Stimulated activated CD8-positive, alpha-beta memory T cell treated with anti-CD3 and anti-CD28 coated beads, Interleukin-7, amount 100 ng/mL, for 4 hours (primary cell): ENCODE measurements at regions not wholly inside any gene's neighbourhood (a gene's known extent, or its start where the extent isn't known, plus 50 kb on each side); places are given as distances from the start of the nearest gene placed in this dataset.
"Not testable (repeated sequence)": the region's sequence is repeated elsewhere in the genome, so short reads cannot be mapped to it uniquely, and the experiment has no call there.

Experiments
- DNase-seq, 2 donors: peaks; one replicate each; pipeline ENCODE4 v3.0.0-alpha.2; 2020; ENCODE audit warnings: low read depth in 2 of 2

DNA sequence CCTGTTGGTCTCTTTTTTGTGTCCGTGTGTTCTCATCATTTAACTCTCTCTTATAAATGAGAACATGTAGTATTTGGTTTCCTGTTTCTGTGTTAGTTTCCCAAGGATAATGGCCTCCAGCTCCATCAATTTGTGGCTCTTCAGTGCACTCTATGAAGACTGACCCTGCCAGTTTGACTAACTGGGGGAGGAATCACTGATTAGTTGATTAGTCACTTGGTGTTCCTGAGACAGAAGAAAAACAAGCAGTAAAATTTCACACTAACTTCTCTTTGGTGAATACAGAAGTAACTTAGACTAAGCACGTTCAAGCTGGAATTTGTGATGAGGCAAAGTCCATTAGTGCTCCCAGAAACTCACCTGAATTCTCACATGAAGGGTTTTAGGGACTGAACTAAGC lies 495.8 kb upstream of the RORB start:
- no peak for DNase-seq

DNA sequence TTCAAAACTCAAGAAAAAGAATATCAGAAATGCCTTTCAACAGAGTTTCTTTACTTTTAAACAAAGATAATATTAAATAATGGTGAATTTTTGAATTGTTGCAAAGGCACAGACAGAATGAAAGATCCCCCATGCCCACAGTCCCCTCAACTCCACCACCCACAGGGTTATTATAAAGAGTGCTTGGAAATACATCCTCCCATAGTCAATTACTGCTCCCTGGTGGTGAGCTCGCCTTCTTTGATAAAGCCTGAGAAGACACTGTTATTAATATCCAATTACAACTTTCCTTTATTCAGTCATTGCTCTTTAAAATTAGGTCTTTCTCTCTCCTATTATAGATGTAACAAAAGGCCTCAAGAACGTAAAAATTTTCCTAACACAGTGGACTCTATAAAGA lies 490.2 kb upstream of the RORB start:
- DNase-seq: no peak

DNA sequence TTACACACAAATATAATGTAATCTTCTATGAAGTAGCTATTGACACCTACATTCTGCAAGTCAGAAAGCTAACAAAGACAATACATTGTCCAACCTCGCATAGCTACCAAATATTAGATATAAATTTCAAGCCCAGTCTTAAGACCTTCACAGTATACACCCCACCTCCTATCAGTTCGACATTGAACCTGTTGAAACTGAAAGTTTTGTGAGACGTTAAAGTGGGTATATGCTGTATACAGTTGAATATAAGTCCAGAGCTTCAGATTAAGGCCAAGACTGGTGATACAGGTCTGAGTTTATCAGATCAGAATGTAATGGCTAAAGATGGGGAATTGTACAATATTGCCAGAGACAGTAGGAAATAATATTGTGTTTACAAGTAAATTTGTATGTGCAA lies 489.3 kb upstream of the RORB start:
- DNase-seq: no peak

DNA sequence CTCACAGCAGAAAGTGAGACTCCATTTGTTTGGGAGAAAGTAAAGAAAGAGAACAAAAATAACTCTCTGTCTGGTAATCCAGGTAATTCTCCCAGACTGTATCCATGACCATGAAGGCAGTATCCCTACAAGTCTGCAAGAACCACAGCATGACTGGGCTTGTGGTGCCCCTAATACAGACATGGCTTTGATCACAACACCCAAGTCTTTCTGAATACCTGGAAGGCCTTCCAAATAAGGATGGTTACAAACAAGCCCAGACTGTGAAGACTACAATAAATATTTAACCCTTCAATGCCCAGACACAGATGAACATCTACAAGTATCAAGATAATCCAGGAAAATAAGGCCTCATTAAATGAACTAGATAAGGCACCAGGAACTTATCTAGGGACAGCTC lies 481.1 kb upstream of the RORB start:
- no peak for DNase-seq

DNA sequence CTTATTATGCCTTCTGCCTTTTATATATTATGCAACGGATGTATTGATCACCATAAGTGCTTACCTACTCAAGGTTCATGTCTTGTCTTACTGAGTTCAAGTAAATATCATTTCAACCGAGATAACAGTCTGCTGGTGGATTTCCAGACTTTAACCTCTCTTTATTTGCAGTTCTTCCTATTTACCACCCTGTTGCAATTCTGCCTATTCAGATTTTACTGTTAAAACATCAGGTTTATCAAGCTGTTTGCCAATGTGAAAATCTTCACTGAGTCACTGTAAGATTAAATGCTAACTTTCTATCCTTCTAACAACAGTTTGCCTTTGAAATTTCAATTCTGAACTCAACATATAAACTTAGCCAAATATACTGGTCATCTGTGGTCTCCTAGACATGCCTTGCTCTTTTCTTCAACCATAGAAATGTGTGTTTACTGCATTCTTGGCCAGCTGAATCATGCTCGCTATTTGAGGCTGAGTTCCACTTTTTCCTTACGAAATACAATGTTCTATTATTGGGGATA lies 471.7 kb upstream of the RORB start:
- DNase-seq: no peak

DNA sequence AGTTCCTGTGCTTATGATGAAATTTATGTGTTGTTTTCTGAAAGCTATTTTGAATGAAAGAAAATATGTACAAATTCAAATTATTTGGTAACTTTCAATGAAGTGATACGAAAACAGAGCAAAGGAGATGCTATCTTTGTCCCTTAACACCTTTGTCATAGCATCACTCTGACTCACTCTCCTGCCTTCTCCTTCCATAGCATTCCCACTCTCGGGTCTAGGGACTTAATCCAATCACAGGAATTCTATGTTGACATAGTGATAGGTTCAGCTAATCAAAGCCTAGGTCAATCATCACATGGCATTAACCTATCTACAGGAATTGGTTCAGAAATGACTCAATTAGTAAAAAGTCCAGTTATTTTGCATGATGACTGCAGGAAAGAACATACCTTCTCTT lies 464.7 kb upstream of the RORB start:
- DNase-seq: no peak

DNA sequence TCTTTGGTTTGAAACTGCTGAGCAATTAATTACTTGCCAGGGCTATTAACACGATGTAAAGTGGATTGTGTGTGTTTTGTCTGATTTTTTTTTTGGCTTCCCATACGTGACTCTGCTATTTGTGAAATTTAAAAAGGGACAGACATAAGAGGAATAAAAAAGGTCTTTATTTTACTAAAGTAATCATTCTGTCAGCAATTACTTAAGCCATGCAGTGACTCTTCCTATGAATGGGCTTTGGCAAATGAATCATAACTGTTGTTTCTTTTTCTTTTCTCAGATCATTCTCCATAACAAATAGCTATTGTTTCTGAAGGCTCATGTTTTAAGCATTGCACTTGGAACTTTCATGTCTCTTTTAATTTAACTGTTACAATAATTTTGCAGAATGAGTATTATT lies 461.3 kb upstream of the RORB start:
- DNase-seq: no peak

DNA sequence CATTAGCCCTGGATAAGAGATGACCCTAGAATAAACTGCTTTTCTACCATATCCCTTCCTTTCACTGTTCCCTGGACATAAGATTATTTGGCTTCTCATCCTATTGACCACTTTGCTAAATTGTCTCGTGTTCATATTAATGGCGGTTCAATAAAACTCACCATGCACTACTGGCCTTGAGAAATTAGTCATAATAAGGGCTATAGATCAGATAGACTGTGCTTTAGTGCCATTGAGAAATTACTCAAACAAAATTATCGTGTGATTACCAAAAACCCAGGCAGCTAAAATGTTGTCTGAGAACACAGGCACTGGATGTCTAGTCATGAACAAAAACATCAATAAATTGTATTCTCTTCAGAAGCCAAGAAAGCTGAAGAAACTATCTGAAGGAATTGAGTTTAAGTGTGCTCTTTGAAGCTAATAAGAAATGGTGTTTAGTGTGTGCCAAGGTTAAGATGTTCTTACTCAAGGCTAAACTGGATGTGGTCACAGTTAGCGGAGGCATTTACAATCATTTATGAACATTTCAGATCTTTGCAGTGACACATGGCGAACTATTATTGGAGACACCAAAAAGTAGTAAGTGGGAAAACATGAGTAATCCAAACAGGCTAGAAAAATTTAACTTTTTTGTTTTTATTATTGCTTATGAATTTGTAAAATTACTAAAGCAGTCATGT lies 460.4 kb upstream of the RORB start:
- DNase-seq: no peak

DNA sequence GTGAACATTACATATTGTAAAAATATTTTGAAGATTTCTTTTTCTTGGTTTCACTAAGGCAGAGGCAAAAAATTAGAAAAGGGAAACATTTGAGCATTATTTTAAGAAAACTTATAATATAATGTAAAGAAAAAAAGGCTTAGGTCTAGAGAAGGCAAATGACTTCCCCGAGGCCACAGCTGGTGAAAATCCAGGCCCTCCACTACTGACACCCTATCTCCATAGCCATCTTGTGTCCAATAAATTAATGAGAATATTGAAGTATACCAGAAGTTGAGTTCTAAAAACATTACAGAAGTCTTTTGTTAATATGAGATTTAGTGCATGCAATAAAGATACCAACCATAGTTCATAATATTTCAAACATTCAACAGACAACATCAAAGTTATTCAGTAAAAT lies 459.9 kb upstream of the RORB start:
- DNase-seq: no peak

DNA sequence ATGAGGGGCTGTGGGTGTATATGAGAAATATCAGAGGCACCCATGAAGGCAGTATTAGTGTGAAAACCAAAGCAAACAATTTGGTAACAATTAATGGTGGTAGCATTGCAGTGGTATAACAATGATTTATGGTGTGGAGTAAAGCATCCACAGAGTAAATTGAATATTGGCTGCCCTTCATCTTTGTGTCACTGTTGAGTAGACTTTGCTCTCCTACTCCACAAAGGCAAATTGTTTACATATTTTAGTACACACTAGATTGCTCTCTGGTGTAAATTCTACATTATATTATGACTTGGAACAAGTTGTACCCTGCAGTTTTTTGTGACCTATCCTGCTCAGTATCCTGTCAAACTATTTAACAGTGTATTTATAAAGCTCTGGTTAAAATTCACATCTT lies 455.5 kb upstream of the RORB start:
- DNase-seq: no peak

DNA sequence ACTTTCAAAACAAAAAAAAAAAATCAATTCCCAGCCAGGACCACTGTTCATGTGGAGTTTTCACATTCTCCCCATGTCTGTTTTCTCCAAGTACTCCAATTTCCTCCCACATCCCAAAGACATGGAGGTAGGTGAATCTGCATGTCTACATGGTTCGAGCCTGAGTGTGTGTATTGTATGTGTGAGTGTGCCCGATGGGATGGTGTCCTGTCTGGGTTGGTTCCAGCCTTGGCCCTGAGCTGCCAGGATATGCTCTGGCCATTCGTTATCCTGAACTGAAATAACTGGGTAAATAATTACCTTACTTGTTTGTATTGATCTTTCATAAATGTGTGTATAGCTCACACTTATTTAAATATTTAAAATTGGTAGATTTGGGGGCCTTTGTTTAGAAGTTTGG lies 452.3 kb upstream of the RORB start:
- no peak for DNase-seq

DNA sequence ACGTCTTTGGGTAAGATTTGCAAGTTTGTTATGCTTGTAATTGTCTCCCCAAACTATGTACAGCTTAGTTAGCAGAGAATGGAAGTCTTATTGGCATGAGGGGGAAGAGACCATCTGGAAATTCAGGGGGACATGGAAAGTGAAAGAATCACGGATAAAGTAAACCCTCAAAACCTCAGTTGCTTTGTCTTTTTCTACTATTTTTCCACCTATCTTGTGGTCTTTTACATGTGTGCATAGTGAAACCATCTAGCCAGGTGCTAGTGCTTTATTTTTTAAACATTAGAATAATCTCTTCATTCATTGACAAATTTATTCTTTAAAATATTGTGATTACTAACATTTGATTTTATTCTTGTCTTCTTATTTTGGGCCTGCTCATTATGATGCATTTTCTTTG lies 441.1 kb upstream of the RORB start:
- DNase-seq: no peak

DNA sequence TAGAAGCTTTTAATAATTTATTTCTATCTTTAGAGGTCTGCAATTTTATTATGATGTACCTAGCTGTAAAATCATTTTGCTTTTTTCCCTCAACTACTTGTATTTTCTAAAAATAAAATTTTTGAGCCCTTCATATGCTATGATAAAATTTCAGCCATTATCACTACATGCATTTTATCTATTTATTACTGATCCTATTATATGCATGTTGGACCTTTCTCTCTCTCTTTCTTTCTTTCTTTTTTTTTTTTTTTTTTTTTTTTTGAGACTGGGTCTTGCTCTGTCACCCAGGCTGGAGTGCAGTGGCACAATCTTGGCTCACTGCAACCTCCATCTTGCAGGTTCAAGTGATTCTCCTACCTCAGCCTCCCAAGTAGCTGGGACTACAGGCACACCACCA lies 440.1 kb upstream of the RORB start:
- not testable (repeated sequence) for DNase-seq

DNA sequence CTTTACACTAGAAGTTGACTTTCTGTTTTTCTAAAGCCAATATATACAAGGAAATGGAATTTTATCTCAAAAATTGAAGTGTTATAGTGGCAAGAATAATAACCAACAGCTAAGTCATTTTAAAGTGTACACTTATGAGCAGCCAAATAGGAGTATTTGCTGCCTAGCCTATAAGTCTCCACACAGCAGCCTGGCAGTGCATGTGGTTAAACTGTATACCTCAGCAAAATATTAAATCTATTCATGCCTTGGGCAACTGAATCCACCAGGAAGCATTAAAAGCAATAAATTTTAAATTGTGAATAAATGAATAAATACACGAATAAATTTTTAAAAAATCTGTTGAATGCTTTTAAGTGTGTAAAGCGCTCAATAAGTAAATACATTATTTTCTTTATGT lies 432.4 kb upstream of the RORB start:
- no peak for DNase-seq

DNA sequence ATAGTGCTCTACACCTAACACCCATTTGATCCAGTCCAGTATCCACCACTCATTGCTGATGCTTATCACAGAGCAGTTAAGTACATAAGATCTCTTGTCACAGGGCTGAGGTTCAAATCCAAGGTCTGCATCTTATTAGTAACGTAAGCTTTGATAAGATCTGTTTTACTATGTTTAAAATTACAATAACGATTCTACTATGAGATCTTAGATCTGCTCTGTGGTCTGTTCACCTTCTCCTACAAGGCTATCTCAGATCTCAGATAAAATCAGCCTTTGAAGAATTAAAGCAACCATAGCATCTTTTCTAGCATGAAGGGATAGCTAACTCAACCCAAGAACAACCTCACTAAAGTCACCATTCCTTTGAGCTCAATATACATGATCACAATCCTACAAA lies 431.0 kb upstream of the RORB start:
- no peak for DNase-seq

DNA sequence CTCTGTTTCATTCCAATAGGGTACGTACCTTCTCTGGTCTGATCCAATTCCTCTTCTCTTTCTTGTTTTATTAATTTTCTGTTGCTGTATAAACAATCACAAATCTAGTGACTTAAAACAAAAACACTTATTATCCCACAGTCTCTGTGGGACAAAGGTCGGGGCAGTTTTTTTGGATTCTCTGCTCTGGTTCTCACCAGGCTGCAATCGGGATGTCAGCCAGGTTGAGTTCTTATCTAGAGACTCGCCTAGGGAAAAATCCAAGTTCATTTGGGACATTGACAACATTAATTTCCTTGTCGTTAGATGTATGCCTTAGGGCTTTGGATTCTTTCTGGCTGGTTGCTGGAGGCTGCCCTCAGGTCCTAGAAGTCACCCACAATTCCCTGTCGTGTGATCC lies 430.5 kb upstream of the RORB start:
- DNase-seq: no peak

DNA sequence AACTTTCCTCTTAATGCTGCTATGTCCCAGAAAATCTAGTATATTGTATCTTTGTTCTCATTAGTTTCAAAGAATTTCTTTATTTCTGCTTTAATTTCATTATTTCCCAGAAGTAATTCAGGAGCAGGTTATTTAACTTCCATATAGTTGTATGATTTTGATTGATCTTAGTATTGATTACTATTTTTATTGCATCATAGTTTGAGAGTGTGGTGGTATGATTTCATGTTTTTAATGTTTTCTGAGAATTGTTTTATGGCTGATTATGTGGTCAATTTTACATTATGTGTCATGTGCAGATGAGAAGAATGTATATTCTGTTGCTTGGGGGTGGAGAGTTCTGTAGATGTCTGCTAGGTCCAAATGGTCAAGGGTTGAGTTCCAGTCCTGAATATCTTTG lies 425.6 kb upstream of the RORB start:
- no peak for DNase-seq

DNA sequence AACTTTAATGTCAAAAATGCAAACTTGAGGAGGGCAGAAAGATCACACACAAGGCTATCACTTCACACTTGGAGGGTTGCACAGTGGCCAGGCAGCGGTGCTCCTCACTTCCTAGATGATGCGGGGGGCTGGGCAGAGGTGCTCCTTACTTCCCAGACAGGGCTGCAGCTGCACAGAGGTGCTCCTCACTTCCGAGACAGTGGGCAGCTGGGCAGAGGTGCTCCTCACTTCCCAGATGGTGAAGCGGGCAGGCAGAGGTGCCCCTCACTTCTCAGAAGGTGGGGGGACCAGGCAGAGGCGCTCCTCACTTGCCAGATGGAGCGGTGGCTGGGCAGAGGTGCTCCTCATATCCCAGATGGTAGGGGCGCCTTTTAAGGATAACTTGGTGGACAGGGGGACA lies 423.2 kb upstream of the RORB start:
- DNase-seq: no peak

DNA sequence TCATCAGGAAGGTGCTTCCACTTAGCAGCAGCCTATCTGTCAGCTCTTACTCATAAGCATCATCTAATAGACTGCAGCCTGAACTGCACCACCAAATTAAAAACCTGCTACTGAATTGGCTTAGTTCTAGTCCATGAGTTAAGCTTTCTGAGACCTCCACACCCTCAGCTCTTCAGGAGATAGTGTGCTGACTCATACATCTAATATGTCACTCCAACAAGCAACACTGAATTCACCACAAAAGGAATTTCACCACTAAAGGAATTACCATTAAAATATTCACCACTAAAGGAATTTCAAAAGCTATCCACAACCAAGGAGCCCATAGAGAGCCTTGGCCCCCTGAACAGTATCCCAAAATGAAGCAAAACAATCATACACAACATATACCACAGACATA lies 418.5 kb upstream of the RORB start:
- DNase-seq: no peak

DNA sequence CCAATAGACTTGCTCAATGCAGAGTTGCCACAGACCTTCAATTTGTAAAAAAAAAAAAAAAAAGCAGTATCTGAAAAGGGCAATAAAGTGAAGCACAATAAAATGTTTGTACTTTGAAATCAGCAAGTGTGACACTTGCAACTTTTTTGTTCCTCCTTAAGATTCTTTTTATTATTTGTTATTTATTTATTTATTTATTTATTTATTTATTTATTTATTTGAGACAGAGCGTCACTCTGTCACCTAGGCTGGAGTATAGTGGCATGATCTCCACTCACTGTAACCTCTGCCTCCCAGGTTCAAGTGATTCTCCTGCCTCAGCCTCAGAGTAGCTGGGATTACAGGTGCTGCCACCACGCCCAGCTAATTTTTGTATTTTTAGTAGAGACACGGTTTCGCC lies 416.5 kb upstream of the RORB start:
- not testable (repeated sequence) for DNase-seq

DNA sequence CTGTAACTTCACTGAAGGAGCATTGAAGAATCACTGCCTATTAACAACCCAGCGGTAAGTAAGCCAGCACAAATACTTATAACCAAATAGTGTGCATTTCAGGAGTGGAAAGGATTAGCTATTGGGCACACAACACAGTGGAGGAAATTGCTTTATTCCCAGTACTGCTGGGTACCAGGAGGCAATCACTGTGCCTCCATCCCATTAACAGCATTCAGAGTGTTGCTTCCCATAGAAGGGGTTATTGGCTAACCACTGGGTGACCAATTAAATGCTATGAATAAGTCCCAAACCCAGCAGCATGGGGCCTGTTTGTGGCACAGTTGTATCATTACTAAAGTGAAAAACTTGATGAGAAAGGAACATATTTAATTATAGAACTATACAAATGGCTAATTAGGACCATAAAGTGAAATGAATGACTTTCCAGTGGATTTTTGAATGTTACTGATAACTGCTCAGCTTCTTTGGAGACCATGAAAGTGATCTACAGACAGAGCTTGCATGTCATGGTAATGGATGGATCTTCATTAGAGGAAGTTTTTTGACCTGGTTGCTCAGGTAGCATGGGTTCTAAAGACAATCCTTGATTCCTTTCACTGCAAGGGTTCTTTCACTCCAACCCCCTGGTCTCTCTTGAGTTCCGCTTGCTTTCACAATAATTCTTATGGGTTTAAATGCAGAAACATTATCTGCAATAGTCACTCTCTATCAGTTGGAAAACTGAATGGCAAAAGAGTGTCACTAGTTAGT lies 413.3 kb upstream of the RORB start:
- DNase-seq: no peak

DNA sequence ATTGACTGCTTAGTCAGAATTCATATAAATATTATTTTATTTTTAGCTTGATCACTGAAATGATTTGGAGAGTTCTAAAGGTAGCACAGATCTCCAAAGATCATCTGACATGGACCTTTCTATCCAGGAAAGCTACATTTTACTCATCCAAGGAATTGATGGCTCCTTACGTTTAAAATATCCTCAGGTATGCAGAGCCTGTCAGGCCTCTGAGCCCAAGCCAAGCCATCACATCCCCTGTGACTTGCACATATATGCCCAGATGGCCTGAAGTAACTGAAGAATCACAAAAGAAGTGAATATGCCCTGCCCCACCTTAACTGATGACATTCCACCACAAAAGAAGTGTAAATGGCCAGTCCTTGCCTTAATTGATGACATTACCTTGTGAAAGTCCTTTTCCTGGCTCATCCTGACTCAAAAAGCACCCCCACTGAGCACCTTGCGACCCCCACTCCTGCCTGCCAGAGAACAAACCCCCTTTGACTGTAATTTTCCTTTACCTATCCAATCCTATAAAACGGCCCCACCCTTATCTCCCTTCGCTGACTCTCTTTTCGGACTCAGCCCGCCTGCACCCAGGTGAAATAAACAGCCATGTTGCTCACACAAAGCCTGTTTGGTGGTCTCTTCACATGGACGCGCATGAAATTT lies 411.6 kb upstream of the RORB start:
- not testable (repeated sequence) for DNase-seq

DNA sequence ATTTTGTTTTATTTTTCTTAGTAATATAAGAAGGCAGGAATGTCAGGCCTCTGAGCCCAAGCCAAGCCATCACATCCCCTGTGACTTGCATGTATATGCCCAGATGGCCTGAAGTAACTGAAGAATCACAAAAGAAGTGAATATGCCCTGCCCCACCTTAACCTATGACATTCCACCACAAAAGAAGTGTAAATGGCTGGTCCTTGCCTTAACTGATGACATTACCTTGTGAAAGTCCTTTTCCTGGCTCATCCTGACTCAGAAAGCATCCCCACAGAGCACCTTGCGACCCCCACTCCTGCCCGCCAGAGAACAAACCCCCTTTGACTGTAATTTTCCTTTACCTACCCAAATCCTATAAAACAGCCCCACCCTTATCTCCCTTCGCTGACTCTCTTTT lies 406.2 kb upstream of the RORB start:
- not testable (repeated sequence) for DNase-seq
